Hepatocyte (in vitro differentiated cells): ENCODE measurements at regions not wholly inside any gene's neighbourhood (a gene's known extent, or its start where the extent isn't known, plus 50 kb on each side); places are given as distances from the start of the nearest gene placed in this dataset.

Experiments used
- DNase-seq: peaks from one replicate; pipeline ENCODE4 v3.0.0-alpha.2; 2016; ENCODE audit warnings: low spot score
- H2AFZ ChIP-seq: fragments of 200-600 bp; sonication (generic); 2 replicates; pipeline ENCODE4 v1.6.0; 2016; ENCODE audit warnings: antibody characterized with exemption, mild to moderate bottlenecking
- H3K27ac ChIP-seq: fragments of 200-600 bp; sonication (generic); 2 replicates; pipeline ENCODE4 v1.5.1; 2016; ENCODE audit warnings: mild to moderate bottlenecking
- H3K27me3 ChIP-seq: fragments of 200-600 bp; sonication (generic); 2 replicates; pipeline ENCODE4 v1.6.1; 2016
- H3K36me3 ChIP-seq: fragments of 200-600 bp; sonication (generic); replicated peaks from 2 replicates; pipeline ENCODE4 v1.5.1; 2016; ENCODE audit warnings: low read depth; ENCODE audit not compliant: insufficient read depth
- H3K4me1 ChIP-seq: fragments of 200-600 bp; sonication (generic); 2 replicates; pipeline ENCODE4 v1.5.1; 2016; ENCODE audit warnings: mild to moderate bottlenecking, moderate library complexity; ENCODE audit not compliant: insufficient read depth
- H3K4me2 ChIP-seq: fragments of 200-600 bp; sonication (generic); 2 replicates; pipeline ENCODE4 v1.6.0; 2016
- H3K4me3 ChIP-seq: fragments of 200-600 bp; sonication (generic); 2 replicates; pipeline ENCODE4 v1.5.1; 2016; ENCODE audit warnings: mild to moderate bottlenecking
- H3K79me2 ChIP-seq: fragments of 200-600 bp; sonication (generic); 2 replicates; pipeline ENCODE4 v1.6.0; 2017; ENCODE audit warnings: mild to moderate bottlenecking
- H3K9me2 ChIP-seq: fragments of 200-600 bp; sonication (generic); replicated peaks from 2 replicates; pipeline ENCODE4 v1.6.0; 2017; ENCODE audit warnings: mild to moderate bottlenecking; ENCODE audit not compliant: insufficient read depth
- H3K9me3 ChIP-seq: fragments of 200-600 bp; sonication (generic); 2 replicates; pipeline ENCODE4 v1.5.1; 2016; ENCODE audit warnings: low read depth, mild to moderate bottlenecking
- H4K20me1 ChIP-seq: fragments of 200-600 bp; sonication (generic); 2 replicates; pipeline ENCODE4 v1.6.0; 2016; ENCODE audit warnings: mild to moderate bottlenecking; ENCODE audit not compliant: insufficient read depth, poor library complexity, severe bottlenecking
- EZH2 ChIP-seq: fragments of 200-600 bp; sonication (generic); IDR thresholded peaks from 2 replicates; pipeline ENCODE4 v1.6.1; 2016; ENCODE audit warnings: antibody characterized with exemption, mild to moderate bottlenecking, borderline replicate concordance
- EZH2phosphoT487 ChIP-seq: fragments of 200-600 bp; sonication (generic); IDR thresholded peaks from one replicate; pipeline ENCODE4 v1.6.1; 2018; ENCODE audit warnings: antibody characterized with exemption, mild to moderate bottlenecking, low read depth, moderate library complexity; ENCODE audit not compliant: unreplicated experiment, severe bottlenecking
- WGBS: methylation state at CpG from one replicate; pipeline ENCODE4 v1.1.6; 2016; ENCODE audit warnings: low lambda C conversion rate; ENCODE audit errors: missing lambda C conversion rate; 5-methylcytosine and 5-hydroxymethylcytosine counted together
- TF ChIP-seq, protein P1 (sequence below): fragments of 200-600 bp; sonication (generic); IDR thresholded peaks from 2 replicates; pipeline ENCODE4 v1.5.1; 2016; ENCODE audit warnings: antibody characterized with exemption, mild to moderate bottlenecking; ENCODE audit not compliant: poor library complexity

DNA sequence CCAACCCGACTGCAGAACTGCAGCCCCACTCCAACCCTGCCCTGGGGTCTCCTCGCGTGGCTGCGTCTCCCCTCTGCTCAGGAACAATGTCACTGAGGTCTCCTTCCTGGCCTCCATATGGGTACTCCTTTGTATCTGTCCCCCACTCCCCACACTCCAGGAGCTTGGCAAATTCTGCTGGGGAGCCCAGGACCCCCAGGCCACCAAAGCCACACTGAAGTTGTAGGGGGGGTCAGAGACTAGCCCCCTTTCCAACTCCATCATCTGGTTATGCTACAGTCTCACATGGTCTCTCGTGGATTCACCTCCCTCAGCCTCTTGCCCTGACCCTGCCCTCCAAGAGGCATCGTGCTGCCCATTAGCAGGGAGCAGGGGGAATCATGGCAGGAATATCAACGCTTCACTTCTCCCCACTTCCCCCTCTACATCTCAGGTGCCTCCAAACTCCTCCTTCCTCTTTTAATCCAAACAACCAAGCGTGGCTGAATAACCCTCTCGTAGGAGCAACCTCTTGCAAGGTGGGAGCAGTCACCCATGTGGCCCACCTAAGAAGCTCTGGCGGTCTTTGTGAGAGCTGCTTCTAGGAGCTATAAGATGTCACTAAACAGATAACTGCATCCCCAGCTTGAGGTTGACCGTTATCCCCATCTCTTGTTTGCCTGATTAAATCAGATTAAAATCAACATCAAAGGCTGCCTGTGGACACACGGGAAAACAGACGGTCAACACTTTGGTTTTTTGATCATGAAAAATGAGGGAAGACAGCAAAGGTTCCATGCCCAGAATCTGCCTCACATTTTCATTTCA lies 86.4 kb downstream of the MIS18A start:
- Histone ChIP-seq H3K4me2 (no peak overlapping the region), H3K27ac (no peak overlapping the region), H3K9me3 (no peaks in the 10 kb centered on the region), H2AFZ (no peak overlapping the region), H3K79me2 (no peaks in the 10 kb centered on the region), H3K4me1 (no peaks in the 10 kb centered on the region), H4K20me1 (no peaks in the 10 kb centered on the region), H3K9me2 (no peaks in the 10 kb centered on the region), H3K4me3 (no peak overlapping the region), H3K27me3 (no peaks in the 10 kb centered on the region), H3K36me3 (no peaks in the 10 kb centered on the region)
- no peak for DNase-seq
- 83% methylated on average over 13 of the region's 13 CpGs for WGBS
- TF ChIP-seq, protein P1, sequence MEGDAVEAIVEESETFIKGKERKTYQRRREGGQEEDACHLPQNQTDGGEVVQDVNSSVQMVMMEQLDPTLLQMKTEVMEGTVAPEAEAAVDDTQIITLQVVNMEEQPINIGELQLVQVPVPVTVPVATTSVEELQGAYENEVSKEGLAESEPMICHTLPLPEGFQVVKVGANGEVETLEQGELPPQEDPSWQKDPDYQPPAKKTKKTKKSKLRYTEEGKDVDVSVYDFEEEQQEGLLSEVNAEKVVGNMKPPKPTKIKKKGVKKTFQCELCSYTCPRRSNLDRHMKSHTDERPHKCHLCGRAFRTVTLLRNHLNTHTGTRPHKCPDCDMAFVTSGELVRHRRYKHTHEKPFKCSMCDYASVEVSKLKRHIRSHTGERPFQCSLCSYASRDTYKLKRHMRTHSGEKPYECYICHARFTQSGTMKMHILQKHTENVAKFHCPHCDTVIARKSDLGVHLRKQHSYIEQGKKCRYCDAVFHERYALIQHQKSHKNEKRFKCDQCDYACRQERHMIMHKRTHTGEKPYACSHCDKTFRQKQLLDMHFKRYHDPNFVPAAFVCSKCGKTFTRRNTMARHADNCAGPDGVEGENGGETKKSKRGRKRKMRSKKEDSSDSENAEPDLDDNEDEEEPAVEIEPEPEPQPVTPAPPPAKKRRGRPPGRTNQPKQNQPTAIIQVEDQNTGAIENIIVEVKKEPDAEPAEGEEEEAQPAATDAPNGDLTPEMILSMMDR, result no peak
- no peak for TF ChIP-seq EZH2phosphoT487
- TF ChIP-seq EZH2, result no peak

DNA sequence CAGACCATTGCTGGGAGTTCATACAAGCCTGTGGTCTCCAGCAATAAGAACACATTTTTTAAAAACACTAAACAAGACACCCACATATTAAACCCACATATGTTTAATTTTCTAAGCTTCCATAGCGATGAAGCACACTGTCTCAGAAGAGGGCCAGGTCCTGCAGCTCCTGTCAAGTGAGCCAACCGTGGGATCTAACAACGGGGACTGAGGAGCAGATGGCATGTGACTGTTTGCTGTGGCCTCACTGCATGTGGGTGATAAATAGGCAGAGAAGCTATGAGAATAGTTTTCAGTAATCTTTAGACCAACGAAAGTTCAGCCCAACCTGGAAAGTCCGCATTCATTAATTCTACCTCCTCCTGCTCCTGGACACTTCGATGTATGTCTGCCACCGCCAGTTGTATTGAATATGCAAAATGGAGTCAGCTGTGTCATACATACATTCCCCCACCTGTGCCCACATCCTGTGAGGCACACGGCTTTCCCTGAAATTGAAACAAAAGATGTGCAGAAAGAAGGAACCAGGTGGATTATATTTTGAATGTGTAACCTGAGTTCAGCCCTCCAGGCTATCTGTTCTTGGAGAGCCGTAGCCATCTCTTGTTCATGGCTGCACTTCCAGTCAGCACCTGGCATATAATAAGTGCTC lies 88.2 kb downstream of the MIS18A start:
- Histone ChIP-seq H4K20me1 (no peaks in the 10 kb centered on the region), H3K79me2 (no peaks in the 10 kb centered on the region), H3K9me2 (no peaks in the 10 kb centered on the region), H3K4me1 (no peaks in the 10 kb centered on the region), H3K4me3 (no peak overlapping the region), H3K9me3 (no peaks in the 10 kb centered on the region), H3K4me2 (no peak overlapping the region), H3K27me3 (no peaks in the 10 kb centered on the region), H3K36me3 (no peaks in the 10 kb centered on the region), H3K27ac (no peak overlapping the region), H2AFZ (no peak overlapping the region)
- DNase-seq, result no peak
- TF ChIP-seq EZH2phosphoT487 (no peak), EZH2 (no peak)
- TF ChIP-seq, protein P1, result no peak
- WGBS, result 70% methylated on average over 9 of the region's 9 CpGs

DNA sequence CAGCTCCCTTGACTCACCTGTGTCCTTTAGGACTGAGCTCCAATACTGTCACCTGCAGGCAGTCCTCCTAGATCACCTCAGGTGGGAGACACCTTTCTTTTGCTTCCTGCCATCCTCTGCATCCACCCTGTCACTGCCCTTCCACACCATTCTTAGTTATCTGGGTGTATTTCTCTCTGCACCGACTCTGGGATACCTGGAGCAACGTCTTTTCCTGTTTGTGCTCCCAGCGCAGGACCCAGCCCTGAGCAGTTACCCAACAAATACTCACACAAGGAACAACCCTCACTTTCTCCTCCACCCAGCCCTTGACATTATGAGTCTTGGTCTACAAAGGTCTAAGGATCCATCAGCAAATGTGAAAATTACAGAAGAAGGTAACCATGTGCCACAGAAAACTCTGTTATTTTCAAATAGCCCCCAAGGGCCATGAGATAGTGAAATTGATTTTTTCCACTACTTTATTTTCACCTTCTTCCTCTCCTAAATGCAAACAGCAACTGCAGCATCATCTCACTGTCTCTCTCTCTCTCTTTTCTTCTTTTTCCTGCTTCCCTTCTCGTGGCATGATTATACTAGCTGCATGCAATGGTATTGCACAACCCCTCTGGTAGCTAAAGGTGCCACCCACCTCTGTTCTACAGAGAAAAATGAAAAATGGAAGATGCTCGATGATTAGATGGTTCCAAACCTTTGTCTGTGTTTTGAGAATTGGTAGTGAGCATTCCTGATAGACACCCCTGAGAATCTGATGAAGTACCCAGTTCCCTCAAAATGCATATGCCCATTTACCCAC lies 89.0 kb downstream of the MIS18A start:
- Histone ChIP-seq H3K9me3 (no peaks in the 10 kb centered on the region), H3K4me3 (no peak overlapping the region), H3K4me1 (no peaks in the 10 kb centered on the region), H3K9me2 (no peaks in the 10 kb centered on the region), H3K4me2 (no peak overlapping the region), H3K79me2 (no peaks in the 10 kb centered on the region), H4K20me1 (no peaks in the 10 kb centered on the region), H3K27me3 (no peaks in the 10 kb centered on the region), H3K27ac (no peak overlapping the region), H2AFZ (no peak overlapping the region), H3K36me3 (no peaks in the 10 kb centered on the region)
- 84% methylated on average over 5 of the region's 5 CpGs for WGBS
- DNase-seq, result no peak
- TF ChIP-seq EZH2, result no peak
- TF ChIP-seq EZH2phosphoT487, result no peak
- TF ChIP-seq, protein P1, result no peak
